ENCODE measurements at regions not wholly inside any gene's neighbourhood (a gene's known extent, or its start where the extent isn't known, plus 50 kb on each side); places are given as distances from the start of the nearest gene placed in this dataset.

DNA sequence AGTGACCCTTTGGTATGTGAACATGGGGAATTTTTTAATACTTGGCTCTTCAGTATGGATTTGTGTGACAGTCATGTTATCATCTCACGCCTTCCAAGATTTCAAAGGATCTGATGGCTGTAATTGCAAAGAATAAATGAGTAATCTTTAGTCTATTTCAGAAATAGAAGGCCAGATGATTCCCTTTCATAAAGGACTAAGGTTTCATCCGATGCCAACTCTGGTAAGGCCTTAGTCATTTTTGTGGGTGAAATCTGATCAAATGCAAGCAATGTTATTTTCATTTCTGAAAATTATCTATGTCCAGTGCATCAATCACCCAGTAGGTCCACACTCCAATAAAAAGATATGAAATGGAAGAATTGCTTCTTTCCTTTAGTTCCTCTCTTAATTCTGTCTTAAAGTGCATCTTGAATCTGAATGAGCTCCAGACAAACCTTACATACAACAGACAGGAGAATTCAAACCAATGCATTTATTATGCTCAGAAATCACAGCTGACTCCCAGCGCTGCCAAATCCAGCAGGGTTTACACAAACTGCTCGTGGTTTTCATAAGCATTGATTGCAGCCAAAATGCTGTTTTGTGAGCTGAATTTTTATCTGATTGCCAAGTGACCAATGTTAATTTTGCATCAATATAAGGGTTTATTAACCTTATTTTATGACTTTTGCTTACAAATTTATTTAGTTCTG, 565.2 kb upstream of the MARCKS start:
- H4K20me1 ChIP-seq (ENCODE audit: insufficient read depth) = no peaks in the 10 kb centered on the region
- ChIA-PET RAD21 (ENCODE audit: low non-redundant PET in 1 of 2, low total read pairs in 2 of 2, uncharacterized antibody in 2 of 2, unreplicated experiment in 2 of 2) (no interaction called here), POLR2A (no interaction called here), CTCF (interaction anchor here (2.1 kb wide), 1 partner anchor 15 kb away, joined by 5 read pairs; no protein-coding TSS in a partner anchor)
- H3K4me1 ChIP-seq (ENCODE audit: control insufficient read depth in 1 of 2, insufficient read depth in 2 of 2, low read length in 2 of 2) = no peaks in the 10 kb centered on the region
- ATAC-seq = no peak
- H3K27me3 ChIP-seq (ENCODE audit: insufficient read depth, low read length) = no peaks in the 10 kb centered on the region
- no peaks in the 10 kb centered on the region for H3K9me2 ChIP-seq (ENCODE audit: insufficient read depth)
- DNase-seq (ENCODE audit: low read depth, low spot score) = no peak
- no peaks in the 10 kb centered on the region for H3K79me2 ChIP-seq (ENCODE audit: insufficient read depth, low read length)
- H3K9ac ChIP-seq (ENCODE audit: low read length) = no peak overlapping the region
- no peak overlapping the region for H3K4me3 ChIP-seq (replicated peaks in 1 of 2; ENCODE audit: low read depth in 1 of 2, low read length in 2 of 2)
- TF ChIP-seq JUND (IDR thresholded peaks at IDR 0.05) (no peak), CEBPB (IDR thresholded peaks at IDR 0.05; ENCODE audit: low read depth) (no peak), ZFX (IDR thresholded peaks at IDR 0.05) (no peak), YY1 (IDR thresholded peaks at IDR 0.05; ENCODE audit: extremely low read depth, insufficient replicate concordance, low read depth, low read length) (no peak), TCF7L2 (IDR thresholded peaks at IDR 0.05; ENCODE audit: borderline replicate concordance, extremely low read depth, insufficient read depth, insufficient read length) (no peak), EZH2 (IDR thresholded peaks at IDR 0.05) (no peak), POLR2AphosphoS5 (IDR thresholded peaks at IDR 0.05; ENCODE audit: low read depth, low read length) (no peak), EGR1 (IDR thresholded peaks at IDR 0.05; ENCODE audit: low read depth) (no peak), ELF1 (IDR thresholded peaks at IDR 0.05; ENCODE audit: borderline replicate concordance, low read depth) (no peak)
- TF ChIP-seq, protein P1, sequence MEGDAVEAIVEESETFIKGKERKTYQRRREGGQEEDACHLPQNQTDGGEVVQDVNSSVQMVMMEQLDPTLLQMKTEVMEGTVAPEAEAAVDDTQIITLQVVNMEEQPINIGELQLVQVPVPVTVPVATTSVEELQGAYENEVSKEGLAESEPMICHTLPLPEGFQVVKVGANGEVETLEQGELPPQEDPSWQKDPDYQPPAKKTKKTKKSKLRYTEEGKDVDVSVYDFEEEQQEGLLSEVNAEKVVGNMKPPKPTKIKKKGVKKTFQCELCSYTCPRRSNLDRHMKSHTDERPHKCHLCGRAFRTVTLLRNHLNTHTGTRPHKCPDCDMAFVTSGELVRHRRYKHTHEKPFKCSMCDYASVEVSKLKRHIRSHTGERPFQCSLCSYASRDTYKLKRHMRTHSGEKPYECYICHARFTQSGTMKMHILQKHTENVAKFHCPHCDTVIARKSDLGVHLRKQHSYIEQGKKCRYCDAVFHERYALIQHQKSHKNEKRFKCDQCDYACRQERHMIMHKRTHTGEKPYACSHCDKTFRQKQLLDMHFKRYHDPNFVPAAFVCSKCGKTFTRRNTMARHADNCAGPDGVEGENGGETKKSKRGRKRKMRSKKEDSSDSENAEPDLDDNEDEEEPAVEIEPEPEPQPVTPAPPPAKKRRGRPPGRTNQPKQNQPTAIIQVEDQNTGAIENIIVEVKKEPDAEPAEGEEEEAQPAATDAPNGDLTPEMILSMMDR (IDR thresholded peaks at IDR 0.05 in 2 of 3, conservative IDR thresholded peaks at IDR 0.05 in 1 of 3; ENCODE audit: borderline replicate concordance in 1 of 3, insufficient read depth in 1 of 3, low read depth in 2 of 3, low read length in 2 of 3) = no peak
- TF ChIP-seq, protein P2, sequence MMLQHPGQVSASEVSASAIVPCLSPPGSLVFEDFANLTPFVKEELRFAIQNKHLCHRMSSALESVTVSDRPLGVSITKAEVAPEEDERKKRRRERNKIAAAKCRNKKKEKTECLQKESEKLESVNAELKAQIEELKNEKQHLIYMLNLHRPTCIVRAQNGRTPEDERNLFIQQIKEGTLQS (IDR thresholded peaks at IDR 0.05) = no peak
- TF ChIP-seq, protein P3, sequence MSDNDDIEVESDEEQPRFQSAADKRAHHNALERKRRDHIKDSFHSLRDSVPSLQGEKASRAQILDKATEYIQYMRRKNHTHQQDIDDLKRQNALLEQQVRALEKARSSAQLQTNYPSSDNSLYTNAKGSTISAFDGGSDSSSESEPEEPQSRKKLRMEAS (IDR thresholded peaks at IDR 0.05) = no peak
- no peak overlapping the region for H3K4me2 ChIP-seq (ENCODE audit: low read length)
- intact Hi-C loops (cut with micrococcal nuclease) = no loop called here
- H3K9me3 ChIP-seq (ENCODE audit: control insufficient read depth in 1 of 2, insufficient read depth in 1 of 2, low read depth in 1 of 2, low read length in 2 of 2) = no peaks in the 10 kb centered on the region
- no TSS peak for BruUV-seq (replicated peaks)
- no peak overlapping the region for H2AFZ ChIP-seq (ENCODE audit: low read depth, low read length, poor library complexity, severe bottlenecking)
- H3K27ac ChIP-seq (ENCODE audit: low read depth, low read length) = no peak overlapping the region
- H3K36me3 ChIP-seq (ENCODE audit: control insufficient read depth in 1 of 2, insufficient read depth in 2 of 2, low read length in 2 of 2) = no peaks in the 10 kb centered on the region
